Choroid plexus epithelial cell (primary cell): ENCODE measurements at regions not wholly inside any gene's neighbourhood (a gene's known extent, or its start where the extent isn't known, plus 50 kb on each side); places are given as distances from the start of the nearest gene placed in this dataset.

Experiments
- DNase-seq: peaks from one replicate; pipeline ENCODE4 v3.0.0-alpha.2; 2010; ENCODE audit warnings: low read depth
- H3K4me3 ChIP-seq: 2 replicates; pipeline ENCODE4 v1.5.1; 2011; ENCODE audit warnings: low read depth, mild to moderate bottlenecking, control low read depth, low read length, moderate library complexity
- TF ChIP-seq, protein P1 (sequence below): conservative IDR thresholded peaks from 2 replicates; pipeline ENCODE4 v1.5.1; 2011; ENCODE audit warnings: low read depth, mild to moderate bottlenecking, control low read depth, inconsistent platforms, low read length, moderate library complexity

DNA sequence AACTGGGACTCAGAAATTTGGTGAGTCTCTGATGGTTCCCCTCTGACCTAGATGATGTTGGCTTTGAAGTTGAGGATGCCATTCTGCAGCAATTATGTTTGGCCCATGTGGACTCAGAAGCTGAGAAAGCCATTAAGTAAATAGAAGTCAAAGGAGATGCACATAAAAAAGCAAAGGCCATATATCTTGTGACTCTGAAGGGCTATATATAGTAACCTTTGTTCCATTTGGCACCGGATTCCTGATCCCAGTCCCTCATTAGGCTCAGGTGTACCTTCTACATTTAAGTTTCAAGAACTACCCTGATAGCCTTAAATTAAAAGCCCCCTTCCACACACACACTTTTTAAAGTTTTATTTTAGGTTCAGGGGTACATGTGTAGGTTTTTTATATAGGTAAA, 50.0 kb upstream of the PDK4 start:
- no peak for DNase-seq
- TF ChIP-seq, protein P1, sequence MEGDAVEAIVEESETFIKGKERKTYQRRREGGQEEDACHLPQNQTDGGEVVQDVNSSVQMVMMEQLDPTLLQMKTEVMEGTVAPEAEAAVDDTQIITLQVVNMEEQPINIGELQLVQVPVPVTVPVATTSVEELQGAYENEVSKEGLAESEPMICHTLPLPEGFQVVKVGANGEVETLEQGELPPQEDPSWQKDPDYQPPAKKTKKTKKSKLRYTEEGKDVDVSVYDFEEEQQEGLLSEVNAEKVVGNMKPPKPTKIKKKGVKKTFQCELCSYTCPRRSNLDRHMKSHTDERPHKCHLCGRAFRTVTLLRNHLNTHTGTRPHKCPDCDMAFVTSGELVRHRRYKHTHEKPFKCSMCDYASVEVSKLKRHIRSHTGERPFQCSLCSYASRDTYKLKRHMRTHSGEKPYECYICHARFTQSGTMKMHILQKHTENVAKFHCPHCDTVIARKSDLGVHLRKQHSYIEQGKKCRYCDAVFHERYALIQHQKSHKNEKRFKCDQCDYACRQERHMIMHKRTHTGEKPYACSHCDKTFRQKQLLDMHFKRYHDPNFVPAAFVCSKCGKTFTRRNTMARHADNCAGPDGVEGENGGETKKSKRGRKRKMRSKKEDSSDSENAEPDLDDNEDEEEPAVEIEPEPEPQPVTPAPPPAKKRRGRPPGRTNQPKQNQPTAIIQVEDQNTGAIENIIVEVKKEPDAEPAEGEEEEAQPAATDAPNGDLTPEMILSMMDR = no peak
- no peak overlapping the region for H3K4me3 ChIP-seq
